K562 (cell line): ENCODE measurements at regions not wholly inside any gene's neighbourhood (a gene's known extent, or its start where the extent isn't known, plus 50 kb on each side); places are given as distances from the start of the nearest gene placed in this dataset.
A peak's percentile ranks its signal among the peaks of the same experiment; 100 is the strongest.

Experiments
- ATAC-seq: fragments of 200-7000 bp; cut with Tn5 transposase; 3 replicates; pipeline ENCODE4 v1.9.1; 2020; ENCODE audit warnings: moderate library complexity
- BruUV-seq: library from RNA; stranded (reverse); fragments of 400-500 nt; replicated peaks from 2 replicates; lab custom pipeline; 2021; lab: Mats Ljungman, UMichigan
- CTCF ChIA-PET: fragments of 300-600 bp; formaldehyde crosslinking; extraction: SDS; loops from one replicate; lab custom pipeline; 2021; ENCODE audit warnings: low intra/inter-chr PET ratio; lab: Yijun Ruan, JAX
- POLR2A ChIA-PET: fragments of 300-600, 350-650 bp; sonication (Branson Sonifier 250); formaldehyde crosslinking; extraction: SDS; loops from one replicate; lab custom pipeline; 2021; ENCODE audit warnings: antibody characterized with exemption, inconsistent platforms; lab: Yijun Ruan, JAX
- DNase-seq, 4 experiments: peaks; one replicate each; pipeline versions ENCODE4 v3.0.0 to v3.0.0-alpha.2; 2011 to 2018; ENCODE audit warnings: low spot score in 3 of 4, mixed read lengths in 3 of 4; ENCODE audit errors: extremely low read depth in 1 of 4
- FAIRE-seq: peaks from 2 replicates; lab custom pipeline; 2011; peaks lifted over from hg19 to GRCh38; lab: Jason Lieb, UNC
- H2AFZ ChIP-seq: 2 replicates; pipeline ENCODE4 v1.6.0; 2011; ENCODE audit warnings: low read depth, low read length, control low read depth, inconsistent platforms
- H3K27ac ChIP-seq: fragments of 200-600 bp; 3 replicates; pipeline ENCODE4 v1.8.0; 2011; ENCODE audit warnings: low read depth, mild to moderate bottlenecking, control low read depth, inconsistent platforms, low read length, moderate library complexity, mixed read lengths; ENCODE audit errors: extremely low read depth
- H3K27me3 ChIP-seq, 2 experiments: fragments of 300-600 bp in 1 of 2; 2 replicates in 1 of 2; 3 replicates in 1 of 2; pipeline versions ENCODE4 v1.6.0 to v1.8.0; 2011; ENCODE audit warnings: inconsistent platforms in 2 of 2, low read length in 2 of 2, mild to moderate bottlenecking in 1 of 2, mixed read lengths in 1 of 2, moderate library complexity in 1 of 2; ENCODE audit not compliant: control insufficient read depth in 2 of 2, insufficient read depth in 2 of 2
- H3K36me3 ChIP-seq: fragments of 300-600 bp; 3 replicates; pipeline ENCODE4 v1.8.0; 2011; ENCODE audit warnings: mild to moderate bottlenecking, low read length, inconsistent platforms; ENCODE audit not compliant: control insufficient read depth, insufficient read depth
- H3K4me1 ChIP-seq, 2 experiments: fragments of 200-600 bp in 1 of 2; replicated peaks in 1 of 2; 2 replicates in 1 of 2; 3 replicates in 1 of 2; pipeline versions ENCODE4 v1.5.1 to v1.8.0; 2011; ENCODE audit warnings: inconsistent platforms in 2 of 2, low read length in 2 of 2, mild to moderate bottlenecking in 1 of 2, mixed read lengths in 1 of 2, moderate library complexity in 1 of 2; ENCODE audit not compliant: control insufficient read depth in 2 of 2, insufficient read depth in 2 of 2
- H3K4me2 ChIP-seq: 2 replicates; pipeline ENCODE4 v1.6.1; 2011; ENCODE audit warnings: low read length, control low read depth, inconsistent platforms, mixed read lengths; ENCODE audit not compliant: insufficient read depth
- H3K4me3 ChIP-seq: fragments of 200-600 bp; sonication (generic), shearing (Covaris generic); 2 replicates; pipeline ENCODE4 v1.5.1; 2016; ENCODE audit warnings: control low read depth, inconsistent platforms
- H3K79me2 ChIP-seq: fragments of 200-600 bp; 3 replicates; pipeline ENCODE4 v1.8.0; 2011; ENCODE audit warnings: low read length, inconsistent platforms; ENCODE audit not compliant: control insufficient read depth, insufficient read depth
- H3K9ac ChIP-seq, 2 experiments: 2 replicates each; pipeline versions ENCODE4 v1.6.0 to v1.6.1; 2011; ENCODE audit warnings: low read depth in 2 of 2, low read length in 2 of 2, control low read depth in 1 of 2, inconsistent platforms in 1 of 2, mild to moderate bottlenecking in 1 of 2, mixed read lengths in 1 of 2; ENCODE audit not compliant: insufficient read depth in 1 of 2
- H3K9me1 ChIP-seq: one replicate; pipeline ENCODE4 v1.6.0; 2011; ENCODE audit warnings: inconsistent platforms, mild to moderate bottlenecking, low read length, moderate library complexity; ENCODE audit not compliant: control insufficient read depth, insufficient read depth
- H3K9me3 ChIP-seq: replicated peaks from 2 replicates; pipeline ENCODE4 v1.5.1; 2011; ENCODE audit warnings: low read depth, low read length, inconsistent platforms; ENCODE audit not compliant: control insufficient read depth, insufficient read depth
- H4K20me1 ChIP-seq: replicated peaks from 2 replicates; pipeline ENCODE4 v1.6.1; 2011; ENCODE audit warnings: low read length, inconsistent platforms, mixed read lengths; ENCODE audit not compliant: control insufficient read depth, insufficient read depth
- CBX8 ChIP-seq: fragments of 200-600 bp; sonication (generic); IDR thresholded peaks from 2 replicates; pipeline ENCODE4 v1.6.1; 2012; ENCODE audit warnings: borderline replicate concordance, mixed run types, low read depth, mild to moderate bottlenecking, moderate library complexity, mixed read lengths, low read length, control low read depth, inconsistent platforms; ENCODE audit not compliant: poor library complexity, severe bottlenecking; ENCODE audit errors: extremely low read depth
- WGBS: fragments of 100-300 bp; shearing (Covaris generic); methylation state at CpG from one replicate; pipeline ENCODE4 v1.1.6; 2016; ENCODE audit warnings: low coverage, mixed read lengths; ENCODE audit not compliant: insufficient coverage; ENCODE audit errors: missing lambda C conversion rate; 5-methylcytosine and 5-hydroxymethylcytosine counted together
- in situ Hi-C: fragments of 300-500 bp; cut with MboI; formaldehyde crosslinking; loops from 4 replicates; pipeline ENCODE4 v1.15.0; 2018; ENCODE audit warnings: inconsistent platforms, mixed read lengths
- intact Hi-C: fragments of 100-400 bp; cut with micrococcal nuclease; formaldehyde crosslinking; loops from 2 replicates; pipeline ENCODE4 v1.14.2; 2022
- TF ChIP-seq, protein P1 (sequence below), 3 experiments: fragments of 200-800 bp in 1 of 3; fragments of 250-450 bp in 1 of 3; fragments of 450-650 bp in 1 of 3; sonication (Bioruptor Pico) in 1 of 3; sonication (Bioruptor generic) in 1 of 3; formaldehyde crosslinking in 1 of 3; IDR thresholded peaks; 2 replicates each; pipeline versions ENCODE4 v1.6.1 to v1.8.0; 2016 to 2022; ENCODE audit warnings: mild to moderate bottlenecking in 2 of 3, missing genetic modification characterization in 2 of 3, missing compliant biosample characterization in 1 of 3, moderate library complexity in 1 of 3

DNA sequence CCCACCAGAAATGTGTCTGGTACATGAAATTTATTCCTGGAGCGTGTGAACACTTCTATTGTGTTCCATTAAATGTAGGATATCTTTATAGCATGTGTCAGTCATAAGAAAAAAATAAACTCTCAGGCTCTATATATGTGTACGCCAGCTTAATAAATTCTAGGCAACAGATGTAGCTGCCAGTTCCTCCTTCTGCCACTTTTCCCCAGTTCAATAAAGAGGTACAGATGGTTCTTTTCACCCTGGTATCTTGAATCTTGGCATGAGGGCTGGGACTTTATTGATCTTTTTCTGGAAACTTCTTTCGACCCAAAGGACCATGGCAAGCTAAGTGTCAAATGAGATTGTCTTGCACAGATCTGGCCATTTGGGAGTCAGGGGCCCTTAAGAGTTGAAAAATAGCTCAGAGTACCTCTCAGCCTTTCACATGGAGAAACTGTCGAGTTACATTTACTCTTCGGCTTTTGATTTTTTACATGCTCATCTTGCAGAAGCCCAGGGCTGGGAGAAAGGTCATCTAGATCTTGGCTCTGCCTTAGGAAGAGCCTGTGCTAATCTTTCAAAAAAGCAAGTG, 240.9 kb downstream of the DOK5 start:
- Histone ChIP-seq H3K27ac (no peak overlapping the region), H3K4me2 (no peak overlapping the region), H3K36me3 (no peaks in the 10 kb centered on the region), H4K20me1 (no peaks in the 10 kb centered on the region), H3K4me3 (no peak overlapping the region), H3K4me1 (no peaks in the 10 kb centered on the region), H3K27me3 (no peaks in the 10 kb centered on the region), H3K9me3 (no peaks in the 10 kb centered on the region), H3K9ac (no peak overlapping the region), H2AFZ (no peak overlapping the region), H3K9me1 (no peaks in the 10 kb centered on the region), H3K79me2 (no peaks in the 10 kb centered on the region)
- POLR2A ChIA-PET, result no interaction called here
- FAIRE-seq (no peak), ATAC-seq (no peak), DNase-seq (no peak)
- BruUV-seq, result no TSS peak
- TF ChIP-seq CBX8, result no peak
- TF ChIP-seq, protein P1, sequence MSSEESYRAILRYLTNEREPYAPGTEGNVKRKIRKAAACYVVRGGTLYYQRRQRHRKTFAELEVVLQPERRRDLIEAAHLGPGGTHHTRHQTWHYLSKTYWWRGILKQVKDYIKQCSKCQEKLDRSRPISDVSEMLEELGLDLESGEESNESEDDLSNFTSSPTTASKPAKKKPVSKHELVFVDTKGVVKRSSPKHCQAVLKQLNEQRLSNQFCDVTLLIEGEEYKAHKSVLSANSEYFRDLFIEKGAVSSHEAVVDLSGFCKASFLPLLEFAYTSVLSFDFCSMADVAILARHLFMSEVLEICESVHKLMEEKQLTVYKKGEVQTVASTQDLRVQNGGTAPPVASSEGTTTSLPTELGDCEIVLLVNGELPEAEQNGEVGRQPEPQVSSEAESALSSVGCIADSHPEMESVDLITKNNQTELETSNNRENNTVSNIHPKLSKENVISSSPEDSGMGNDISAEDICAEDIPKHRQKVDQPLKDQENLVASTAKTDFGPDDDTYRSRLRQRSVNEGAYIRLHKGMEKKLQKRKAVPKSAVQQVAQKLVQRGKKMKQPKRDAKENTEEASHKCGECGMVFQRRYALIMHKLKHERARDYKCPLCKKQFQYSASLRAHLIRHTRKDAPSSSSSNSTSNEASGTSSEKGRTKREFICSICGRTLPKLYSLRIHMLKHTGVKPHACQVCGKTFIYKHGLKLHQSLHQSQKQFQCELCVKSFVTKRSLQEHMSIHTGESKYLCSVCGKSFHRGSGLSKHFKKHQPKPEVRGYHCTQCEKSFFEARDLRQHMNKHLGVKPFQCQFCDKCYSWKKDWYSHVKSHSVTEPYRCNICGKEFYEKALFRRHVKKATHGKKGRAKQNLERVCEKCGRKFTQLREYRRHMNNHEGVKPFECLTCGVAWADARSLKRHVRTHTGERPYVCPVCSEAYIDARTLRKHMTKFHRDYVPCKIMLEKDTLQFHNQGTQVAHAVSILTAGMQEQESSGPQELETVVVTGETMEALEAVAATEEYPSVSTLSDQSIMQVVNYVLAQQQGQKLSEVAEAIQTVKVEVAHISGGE (CRISPR knock-in tag; IDR thresholded peaks at IDR 0.05), result peak in 1 of 3 experiments; percentile 51; a peak in 2 of 6 replicates
- intact Hi-C loops (no loop called here), in situ Hi-C loops (no loop called here)
- WGBS, result 1% methylated on average over 5 of the region's 5 CpGs
- CTCF ChIA-PET, result no interaction called here
